GM21723 (cell line): ENCODE measurements at regions not wholly inside any gene's neighbourhood (a gene's known extent, or its start where the extent isn't known, plus 50 kb on each side); places are given as distances from the start of the nearest gene placed in this dataset.

ENCODE experiments used
- ATAC-seq: cut with Tn5 transposase; IDR thresholded peaks from one replicate; pipeline ENCODE4 v1.9.1; 2021; ENCODE audit warnings: mild to moderate bottlenecking, moderate library complexity; ENCODE audit not compliant: unreplicated experiment

- ATAC-seq, result no peak
These were observed 201.7 kb upstream of the SASH1 start for GRCh38 chr6:148140772-148141557.

DNA sequence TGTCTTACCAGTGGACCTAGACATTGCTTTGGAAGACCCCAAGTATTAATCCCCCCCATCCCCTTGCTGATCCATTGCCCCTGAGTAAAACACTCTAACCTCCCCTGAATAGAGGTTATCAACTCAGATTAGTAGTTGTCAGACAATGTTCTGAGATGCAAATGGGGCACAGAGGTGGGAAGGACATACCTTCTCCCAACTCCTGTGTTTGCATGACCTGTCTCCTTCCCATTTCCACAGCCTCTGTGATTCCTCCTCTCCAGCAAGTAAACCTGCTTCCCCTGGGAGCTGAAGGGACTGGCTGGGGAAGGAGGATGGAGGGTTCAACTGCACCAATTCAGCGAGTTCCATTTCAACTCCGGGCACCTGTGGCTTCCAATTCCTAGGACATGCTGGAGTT is 199.8 kb upstream of the SASH1 start:
- ATAC-seq, result no peak

DNA sequence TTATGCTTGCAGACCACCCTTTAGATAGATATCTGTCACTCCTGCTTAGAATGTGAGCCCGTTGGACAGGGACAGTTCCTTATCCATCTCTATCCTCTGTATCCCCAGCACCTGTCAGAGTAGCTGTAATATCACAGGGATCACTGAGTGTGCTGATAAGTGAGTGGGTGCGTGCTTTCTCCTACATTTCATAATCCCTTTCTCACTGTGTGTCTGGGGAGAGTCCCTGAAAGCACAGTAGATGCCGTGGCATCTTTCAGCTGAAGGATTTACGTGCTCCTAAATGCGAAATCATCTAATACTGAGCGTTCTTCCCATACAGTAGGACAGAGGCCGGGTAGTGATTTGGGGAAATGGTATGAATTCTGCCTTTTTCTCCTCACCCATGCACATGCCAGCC is 198.9 kb upstream of the SASH1 start:
- ATAC-seq, result no peak

DNA sequence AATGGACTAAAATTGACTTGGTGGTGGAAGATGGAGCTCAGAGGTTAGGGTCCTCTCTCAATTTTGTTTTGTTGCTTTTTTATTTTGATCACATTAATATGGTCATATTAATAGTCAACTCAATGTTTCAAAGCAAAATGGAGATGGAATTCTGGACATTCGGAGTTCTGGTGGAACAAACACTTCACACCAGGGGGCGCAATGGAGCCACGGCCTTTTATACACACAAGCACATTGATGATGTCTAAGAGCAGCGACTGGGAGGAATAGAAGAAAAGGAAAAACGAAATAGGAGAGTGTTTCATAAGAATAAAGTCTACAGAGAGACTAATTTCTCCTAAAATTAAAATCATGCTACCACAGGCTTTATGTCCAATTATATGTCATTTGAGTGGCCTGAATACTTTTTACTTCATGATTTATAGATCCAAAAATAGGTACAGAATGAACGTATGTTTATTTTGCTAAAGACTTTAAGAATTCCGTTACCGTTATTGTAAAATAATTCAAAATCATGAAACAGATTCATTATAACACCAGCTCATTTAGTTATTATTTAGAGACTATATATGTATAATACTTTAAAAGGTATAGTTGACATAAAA is 197.6 kb upstream of the SASH1 start:
- peak; percentile 79 for ATAC-seq

- ATAC-seq, result no peak
These were observed 195.7 kb upstream of the SASH1 start for GRCh38 chr6:148146717-148147462.

DNA sequence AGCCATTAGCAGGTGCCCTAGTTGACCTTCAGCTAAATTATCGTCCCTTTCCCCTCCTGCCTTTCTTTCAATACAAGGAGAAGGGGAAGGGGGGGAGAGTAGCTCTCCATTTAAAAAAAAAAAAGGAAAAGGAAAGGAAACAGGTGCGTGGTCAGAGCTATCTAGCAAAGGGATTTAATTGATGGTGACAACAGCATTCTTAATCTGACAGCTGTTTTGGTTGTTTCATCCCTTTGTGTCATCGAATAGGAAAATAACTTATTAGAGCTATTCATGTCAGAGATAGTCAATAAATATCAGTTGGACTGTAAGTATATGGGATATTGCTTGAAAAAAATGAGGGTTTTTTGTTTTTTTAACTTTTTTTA is 195.2 kb upstream of the SASH1 start:
- no peak for ATAC-seq

GRCh38 chr6:148151896-148152643 is 190.6 kb upstream of the SASH1 start:
- ATAC-seq, result no peak

GRCh38 chr6:148154668-148155067 is 188.0 kb upstream of the SASH1 start:
- ATAC-seq, result no peak

DNA sequence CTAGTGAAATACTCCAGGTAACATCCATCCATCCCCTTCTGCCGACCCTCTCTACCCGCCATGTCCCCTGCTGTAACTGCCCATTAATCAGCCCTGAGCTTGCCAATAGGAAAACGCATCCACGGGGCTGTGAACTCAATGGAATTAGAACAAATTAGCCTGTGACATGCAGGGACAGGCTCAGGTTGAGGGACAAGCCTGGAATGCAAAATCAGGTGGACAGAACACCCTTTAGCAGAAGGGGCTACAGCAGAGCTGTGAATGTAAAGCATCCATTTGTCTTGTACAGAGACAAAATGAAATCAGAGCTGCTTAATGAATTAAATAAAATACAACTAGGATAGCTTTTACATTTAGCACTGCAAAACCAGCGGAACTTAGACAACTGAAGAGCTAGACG is 187.3 kb upstream of the SASH1 start:
- ATAC-seq, result no peak

GRCh38 chr6:148157841-148158240 is 184.8 kb upstream of the SASH1 start:
- no peak for ATAC-seq

DNA sequence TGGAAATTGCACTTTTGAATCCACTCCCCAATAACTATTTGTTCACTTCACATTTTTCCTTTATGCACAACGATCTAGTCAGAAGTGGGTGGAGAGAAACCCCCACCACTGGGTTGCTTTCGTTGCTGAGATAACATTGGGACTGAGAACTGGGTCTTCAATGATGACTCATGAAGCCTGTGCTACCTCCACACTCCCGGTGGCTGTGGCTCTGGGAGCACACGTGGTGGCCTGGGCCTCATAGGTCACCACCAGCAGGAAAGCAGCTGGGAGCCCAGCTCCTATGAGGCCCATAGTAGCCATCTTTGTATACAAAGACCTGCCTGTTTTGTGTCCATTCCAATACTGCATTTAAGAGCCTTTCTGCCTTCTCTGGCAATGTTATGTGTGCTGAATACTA is 178.0 kb upstream of the SASH1 start:
- ATAC-seq, result no peak

DNA sequence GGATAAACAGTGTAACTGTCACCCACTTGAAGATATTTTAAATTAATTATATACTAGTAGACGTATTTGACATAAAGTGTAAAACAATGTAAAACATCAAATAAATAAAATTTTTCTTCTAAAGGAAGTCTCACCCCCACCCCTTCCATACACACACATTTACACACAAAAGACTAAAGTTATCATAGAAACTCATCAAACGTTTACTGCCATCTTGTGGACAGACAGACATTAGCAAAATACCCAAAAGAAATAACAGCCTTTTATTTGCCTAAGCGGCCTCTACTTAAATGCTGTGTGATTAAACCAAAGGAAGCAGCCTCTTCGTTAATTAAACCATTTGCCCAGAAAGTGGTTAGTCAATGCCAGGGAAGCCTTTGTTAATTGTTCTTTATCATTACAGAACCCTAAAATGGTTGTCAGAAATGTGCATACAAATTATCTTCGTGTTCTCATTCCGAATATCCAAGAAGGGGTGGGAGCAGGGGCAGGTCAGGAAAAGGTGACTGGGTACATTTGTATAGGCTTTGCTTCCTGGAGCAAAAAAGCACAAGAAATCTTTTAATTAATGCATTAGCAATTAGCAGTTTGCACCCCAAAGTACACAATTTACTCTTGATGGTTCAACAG is 176.2 kb upstream of the SASH1 start:
- no peak for ATAC-seq

DNA sequence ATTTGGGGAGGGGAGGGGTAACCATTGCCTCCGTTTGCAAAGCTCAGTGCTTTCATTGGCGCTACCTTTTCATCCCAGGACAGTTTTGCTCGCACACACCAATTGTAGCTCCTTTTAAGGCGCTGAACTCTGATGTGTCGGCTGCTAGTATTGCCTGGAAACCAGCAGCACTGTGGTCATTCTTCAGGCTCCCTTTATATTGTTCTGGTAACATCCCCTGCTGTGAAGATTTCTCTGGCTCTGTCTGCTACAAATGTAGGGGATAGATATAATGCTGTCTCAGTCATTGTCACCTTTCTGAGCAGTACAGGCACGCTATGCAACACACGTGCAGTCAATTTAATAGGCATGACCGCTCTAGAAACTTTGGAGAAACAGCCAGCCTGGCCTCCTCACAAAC is 172.9 kb upstream of the SASH1 start:
- no peak for ATAC-seq

- ATAC-seq, result no peak
These were observed 172.4 kb upstream of the SASH1 start for GRCh38 chr6:148170286-148170685.

DNA sequence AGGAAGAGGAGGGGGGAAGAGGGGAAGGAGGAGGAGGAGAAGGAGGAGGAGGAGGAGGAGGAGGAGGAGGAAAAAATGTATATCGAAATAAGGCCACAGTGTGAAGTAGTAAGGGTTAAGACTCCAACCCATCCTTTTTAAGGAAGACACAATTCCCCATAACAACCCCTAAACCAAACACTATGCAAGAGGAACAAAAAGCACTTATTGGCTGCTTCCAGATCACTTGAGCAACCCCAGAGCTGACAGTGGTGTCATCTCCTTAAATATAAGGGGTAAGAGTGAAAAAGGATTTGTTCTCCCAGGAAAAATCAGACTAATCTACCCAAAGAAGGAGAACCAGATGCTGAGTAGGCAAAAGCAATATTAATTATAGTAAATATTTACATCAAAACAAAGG is 169.1 kb upstream of the SASH1 start:
- no peak for ATAC-seq

DNA sequence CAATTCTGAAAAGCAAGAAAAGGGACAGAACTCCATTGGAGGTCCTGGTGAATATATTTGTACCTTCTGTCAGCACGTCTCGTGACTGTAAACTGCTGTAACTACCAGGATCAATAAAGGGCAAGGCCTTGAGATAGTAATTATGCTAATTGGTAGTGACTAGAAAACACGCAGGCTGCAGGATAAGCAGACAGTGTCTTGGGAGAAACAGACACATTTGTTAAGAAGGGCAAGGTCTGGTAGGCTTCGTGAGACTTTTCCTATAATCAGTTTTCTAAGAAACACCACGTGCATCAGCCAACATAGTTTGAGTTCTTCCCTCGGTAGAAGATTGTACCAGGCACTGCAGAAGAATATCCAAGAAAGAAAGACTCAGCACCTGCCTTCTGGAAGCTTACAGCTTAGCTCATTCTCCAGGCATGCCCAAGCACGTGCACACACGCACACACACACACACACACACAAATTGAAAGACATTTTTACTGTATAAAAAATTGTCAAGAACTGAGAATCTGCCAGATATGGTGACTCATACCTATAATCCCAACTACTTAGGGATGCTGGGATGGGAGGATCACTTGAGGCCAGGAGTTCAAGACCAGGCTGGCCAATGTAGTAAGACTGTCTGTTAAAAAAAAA is 167.0 kb upstream of the SASH1 start:
- no peak for ATAC-seq

DNA sequence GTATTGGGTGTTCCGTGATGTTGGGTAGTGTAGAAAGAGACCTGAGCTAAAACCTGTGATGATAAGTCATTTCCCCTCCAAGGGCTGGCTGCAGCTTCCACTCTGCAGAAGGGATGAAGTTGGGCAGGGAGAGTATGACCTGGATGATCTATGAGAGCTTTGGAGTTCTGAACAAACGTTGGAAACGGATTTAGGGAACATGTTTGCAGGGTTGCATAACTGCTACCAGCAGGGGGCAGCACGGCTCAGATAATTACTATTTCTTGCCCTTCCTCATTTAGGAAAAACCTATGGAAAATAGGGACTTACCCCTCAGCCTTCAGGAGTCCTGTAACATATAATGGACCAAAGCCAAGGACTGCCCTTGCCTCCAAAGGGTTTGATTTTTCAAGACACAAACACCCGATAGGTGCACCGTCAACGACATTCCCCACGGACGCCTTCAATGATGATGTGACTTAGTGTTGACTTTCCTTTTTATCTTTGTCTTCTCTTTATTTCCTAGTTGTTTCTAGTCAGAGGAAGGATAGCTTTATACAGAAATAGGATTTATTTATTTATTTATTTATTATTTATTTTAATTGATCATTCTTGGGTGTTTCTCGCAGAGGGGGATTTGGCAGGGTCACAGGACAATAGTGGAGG is 164.9 kb upstream of the SASH1 start:
- ATAC-seq, result no peak

DNA sequence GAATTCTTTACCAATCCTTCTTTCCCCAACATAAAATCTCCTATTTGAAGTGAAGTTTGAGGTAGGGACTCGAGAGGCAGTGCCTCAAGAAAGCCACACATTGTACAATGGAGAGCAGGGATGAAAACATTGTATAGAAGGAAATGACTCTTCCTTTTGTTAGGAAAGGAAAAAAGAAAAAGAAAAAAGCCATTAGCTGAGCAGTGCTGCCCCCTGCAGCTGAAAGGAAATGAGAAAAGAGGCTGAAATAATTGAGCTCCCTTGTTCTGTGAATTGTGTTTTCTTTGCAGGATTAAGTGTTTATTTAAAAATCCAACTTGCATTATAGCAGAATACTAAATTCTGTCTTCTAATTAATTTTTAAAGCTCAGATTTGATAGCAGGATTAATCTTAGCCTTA is 162.9 kb upstream of the SASH1 start:
- no peak for ATAC-seq

DNA sequence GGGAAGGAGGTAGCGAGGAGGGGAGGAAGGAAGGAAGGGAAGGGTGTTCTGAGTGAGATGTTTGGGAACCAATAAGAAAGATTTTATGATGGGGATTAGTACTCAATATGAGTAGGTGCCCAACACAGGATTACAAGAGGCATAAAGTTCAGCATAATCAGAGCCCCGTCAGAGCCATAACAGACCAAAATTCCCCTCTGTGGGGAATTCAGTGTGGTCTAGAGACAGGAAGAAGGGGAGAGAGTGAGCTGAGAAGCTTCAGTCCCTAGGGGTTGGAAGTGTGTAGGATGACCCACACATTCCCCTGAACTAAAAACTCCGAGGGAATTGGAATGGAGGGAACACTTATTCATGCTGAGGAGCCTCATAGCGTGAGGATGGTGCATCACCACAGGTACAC is 160.3 kb upstream of the SASH1 start:
- ATAC-seq, result no peak

DNA sequence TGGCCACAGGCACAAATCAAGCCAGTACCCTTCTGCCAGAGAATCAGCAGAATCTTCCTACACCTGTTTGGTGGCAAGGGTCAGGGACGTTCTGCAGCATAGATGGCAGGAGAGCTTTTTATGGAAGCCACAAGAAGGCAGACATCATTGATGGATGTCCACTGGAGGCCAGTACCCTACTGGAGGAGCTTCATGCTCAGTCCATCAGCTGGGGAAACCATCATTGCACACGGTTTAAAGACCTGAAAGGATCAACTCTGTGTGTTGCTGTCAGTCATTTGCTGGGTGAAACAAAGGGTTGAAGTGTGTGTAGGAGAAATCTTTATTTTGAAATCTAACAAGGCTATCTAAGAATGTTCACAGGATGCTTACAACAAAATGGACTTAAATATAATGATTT is 158.9 kb upstream of the SASH1 start:
- ATAC-seq, result no peak
